ENCODE measurements at regions not wholly inside any gene's neighbourhood (a gene's known extent, or its start where the extent isn't known, plus 50 kb on each side); places are given as distances from the start of the nearest gene placed in this dataset.

DNA sequence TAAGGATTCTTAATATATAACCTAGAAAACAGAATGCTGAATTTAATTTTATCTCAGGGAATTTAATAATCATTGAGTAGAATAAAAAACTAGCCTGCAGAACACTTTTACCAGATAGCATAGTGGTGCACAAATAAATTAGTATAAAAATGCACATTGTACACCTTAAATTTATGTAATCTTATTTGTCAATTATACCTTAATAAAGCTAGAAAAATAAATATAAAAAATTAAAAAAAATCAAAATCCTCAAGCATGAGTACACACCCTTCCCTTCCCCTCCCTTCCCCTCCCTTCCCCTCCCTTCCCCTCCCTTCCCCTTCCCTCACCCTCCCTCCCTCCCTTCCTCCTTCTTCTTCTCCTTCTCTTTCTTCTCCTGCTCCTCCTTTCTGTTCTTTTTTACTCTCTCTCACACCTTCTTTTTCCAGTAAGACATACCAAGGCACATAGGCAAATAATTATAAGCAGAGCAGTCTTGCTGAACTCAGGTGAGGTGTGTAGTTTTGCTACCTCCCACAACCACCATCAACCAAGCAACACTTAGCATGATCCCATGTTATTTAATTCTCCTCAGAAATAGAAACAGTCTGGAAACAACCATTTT lies 1395.0 kb downstream of the ZPLD1 start:
- Mint-ChIP-seq H3K9me3 (peaks cover 3% of the 10 kb centered on the region), H3K27me3 (ENCODE audit: low read depth) (no peaks in the 10 kb centered on the region), H3K27ac (no peak overlapping the region), H3K4me3 (no peak overlapping the region), H3K36me3 (ENCODE audit: low read depth) (no peaks in the 10 kb centered on the region), H3K4me1 (peaks cover 6% of the 10 kb centered on the region)
- TF ChIP-seq, protein P1, sequence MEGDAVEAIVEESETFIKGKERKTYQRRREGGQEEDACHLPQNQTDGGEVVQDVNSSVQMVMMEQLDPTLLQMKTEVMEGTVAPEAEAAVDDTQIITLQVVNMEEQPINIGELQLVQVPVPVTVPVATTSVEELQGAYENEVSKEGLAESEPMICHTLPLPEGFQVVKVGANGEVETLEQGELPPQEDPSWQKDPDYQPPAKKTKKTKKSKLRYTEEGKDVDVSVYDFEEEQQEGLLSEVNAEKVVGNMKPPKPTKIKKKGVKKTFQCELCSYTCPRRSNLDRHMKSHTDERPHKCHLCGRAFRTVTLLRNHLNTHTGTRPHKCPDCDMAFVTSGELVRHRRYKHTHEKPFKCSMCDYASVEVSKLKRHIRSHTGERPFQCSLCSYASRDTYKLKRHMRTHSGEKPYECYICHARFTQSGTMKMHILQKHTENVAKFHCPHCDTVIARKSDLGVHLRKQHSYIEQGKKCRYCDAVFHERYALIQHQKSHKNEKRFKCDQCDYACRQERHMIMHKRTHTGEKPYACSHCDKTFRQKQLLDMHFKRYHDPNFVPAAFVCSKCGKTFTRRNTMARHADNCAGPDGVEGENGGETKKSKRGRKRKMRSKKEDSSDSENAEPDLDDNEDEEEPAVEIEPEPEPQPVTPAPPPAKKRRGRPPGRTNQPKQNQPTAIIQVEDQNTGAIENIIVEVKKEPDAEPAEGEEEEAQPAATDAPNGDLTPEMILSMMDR (IDR thresholded peaks at IDR 0.05; ENCODE audit: unreplicated experiment in 3 of 3) = no peak

DNA sequence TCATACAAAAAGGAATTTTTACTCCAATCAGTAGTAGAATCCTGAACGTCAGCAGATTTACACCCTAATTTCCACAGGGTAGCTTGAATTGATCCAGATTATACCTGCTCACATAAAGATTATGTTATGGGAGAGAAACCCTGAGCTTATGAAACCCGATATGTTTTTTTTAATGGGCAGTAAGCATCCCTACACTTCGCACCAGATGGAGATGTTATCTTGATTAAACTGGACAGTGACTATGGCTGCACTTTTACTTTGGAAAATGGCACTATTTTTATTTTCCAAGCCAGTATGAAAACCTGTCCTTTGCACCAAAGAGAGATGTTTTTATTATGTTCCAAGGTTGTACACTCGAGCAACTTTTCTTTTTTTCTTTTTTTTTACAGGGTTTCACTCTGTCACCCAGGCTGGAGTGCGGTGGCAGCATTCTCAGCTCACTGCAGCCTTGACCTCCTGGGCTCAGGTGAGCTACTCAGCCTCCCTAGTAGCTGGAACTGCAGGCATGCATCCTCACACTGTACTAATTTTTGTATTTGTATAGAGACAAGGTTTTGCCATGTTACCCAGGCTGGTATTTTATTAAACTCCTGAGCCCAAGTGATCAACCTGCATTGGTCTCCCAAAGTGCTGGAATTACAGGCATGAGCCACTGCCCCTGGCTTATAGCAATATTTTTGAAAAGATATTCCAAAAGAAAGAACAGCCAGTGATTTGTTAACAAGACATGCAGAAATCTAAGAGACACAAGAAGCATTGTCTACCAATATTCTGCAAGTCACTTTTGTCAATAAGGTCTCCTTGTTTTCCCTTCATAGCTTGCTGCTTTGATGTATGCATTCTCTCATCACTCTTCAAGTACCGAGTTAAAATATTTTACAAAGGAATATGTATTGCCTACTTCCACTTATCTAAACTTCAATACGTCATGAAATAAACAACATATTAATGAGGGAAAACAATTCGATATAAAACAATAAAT lies 1412.6 kb downstream of the ZPLD1 start:
- TF ChIP-seq, protein P1 (IDR thresholded peaks at IDR 0.05; ENCODE audit: unreplicated experiment in 3 of 3) = no peak
- Mint-ChIP-seq H3K27me3 (ENCODE audit: low read depth) (no peaks in the 10 kb centered on the region), H3K27ac (no peak overlapping the region)

DNA sequence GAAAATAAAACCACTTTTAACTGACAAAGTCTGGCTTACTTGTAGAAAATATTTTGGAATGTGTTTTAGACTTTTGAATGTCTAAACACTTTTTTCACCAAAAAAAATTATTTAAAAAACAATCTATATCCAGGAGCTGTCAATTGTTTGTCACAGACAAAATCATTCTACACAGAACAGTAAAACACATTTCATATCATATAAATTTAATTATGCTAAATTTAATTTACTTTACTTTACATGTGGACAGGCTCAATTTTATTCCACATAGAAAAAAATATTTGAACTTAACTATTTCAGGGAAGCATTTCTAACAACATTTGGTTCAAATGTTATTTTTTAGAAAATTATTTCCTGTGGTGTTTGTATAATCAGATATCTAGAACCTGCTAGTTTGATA lies 1417.0 kb downstream of the ZPLD1 start:
- Mint-ChIP-seq H3K9me3 (no peaks in the 10 kb centered on the region), H3K36me3 (ENCODE audit: low read depth) (no peaks in the 10 kb centered on the region), H3K4me3 (no peak overlapping the region), H3K27me3 (ENCODE audit: low read depth) (no peaks in the 10 kb centered on the region), H3K4me1 (peaks cover 9% of the 10 kb centered on the region), H3K27ac (peak overlapping the region in 2 of 3 experiments; percentile 21 to 80)
- TF ChIP-seq, protein P1 (IDR thresholded peaks at IDR 0.05; ENCODE audit: unreplicated experiment in 3 of 3) = no peak

More for the DNA sequence above, 1412.6 kb downstream of the ZPLD1 start:
- Mint-ChIP-seq H3K36me3 (ENCODE audit: low read depth) (no peaks in the 10 kb centered on the region), H3K4me3 (no peak overlapping the region), H3K9me3 (no peaks in the 10 kb centered on the region), H3K4me1 (peaks cover 9% of the 10 kb centered on the region)

DNA sequence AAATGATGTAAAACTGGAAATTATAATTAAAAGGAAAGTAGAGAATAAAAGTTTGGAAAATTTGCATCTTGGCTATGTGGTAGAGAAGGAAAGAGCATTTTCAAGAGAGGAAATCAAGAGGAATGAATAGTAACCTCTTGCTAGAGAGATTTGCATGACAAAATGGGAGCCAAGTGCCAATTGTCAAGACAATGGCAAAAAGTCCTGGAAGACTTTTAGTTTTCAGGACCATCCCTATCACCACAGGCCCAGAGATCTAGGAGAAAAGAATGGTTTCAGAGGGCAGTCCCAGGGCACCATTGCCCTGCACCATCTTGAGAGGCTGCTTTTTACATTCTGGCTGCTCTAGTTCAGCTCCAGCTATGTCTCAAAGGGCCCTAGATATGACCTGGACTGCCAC lies 1427.6 kb downstream of the ZPLD1 start:
- H3K4me3 Mint-ChIP-seq = no peak overlapping the region
- TF ChIP-seq, protein P1 (IDR thresholded peaks at IDR 0.05; ENCODE audit: unreplicated experiment in 3 of 3) = no peak
- H3K36me3 Mint-ChIP-seq (ENCODE audit: low read depth) = no peaks in the 10 kb centered on the region
- peaks cover 11% of the 10 kb centered on the region for H3K4me1 Mint-ChIP-seq
- H3K9me3 Mint-ChIP-seq = peaks cover 9% of the 10 kb centered on the region
- H3K27ac Mint-ChIP-seq = no peak overlapping the region
- H3K27me3 Mint-ChIP-seq (ENCODE audit: low read depth) = no peaks in the 10 kb centered on the region

DNA sequence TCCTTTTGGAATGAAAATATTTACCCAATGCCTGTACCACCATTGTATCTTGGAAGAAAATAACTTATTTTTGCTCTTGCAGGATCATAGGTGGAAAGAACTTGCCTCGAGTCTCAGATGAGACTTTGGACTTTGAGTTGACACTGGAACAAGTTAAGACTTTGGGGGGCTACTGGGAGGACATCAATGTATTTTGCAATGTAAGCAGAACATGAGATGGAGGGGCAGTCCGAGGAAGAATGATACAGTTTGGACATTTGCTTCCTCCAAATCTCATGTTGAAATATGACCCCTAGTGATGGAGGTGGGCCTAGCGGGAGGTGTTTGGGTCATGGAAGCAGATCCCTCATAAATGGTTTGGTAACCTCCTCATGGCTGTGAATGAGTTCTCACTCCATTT lies 1428.6 kb downstream of the ZPLD1 start:
- TF ChIP-seq, protein P1 (IDR thresholded peaks at IDR 0.05; ENCODE audit: unreplicated experiment in 3 of 3) = no peak
- H3K4me3 Mint-ChIP-seq = no peak overlapping the region
- H3K9me3 Mint-ChIP-seq = peaks cover 9% of the 10 kb centered on the region
- H3K27ac Mint-ChIP-seq = no peak overlapping the region
- peaks cover 11% of the 10 kb centered on the region for H3K4me1 Mint-ChIP-seq
- H3K36me3 Mint-ChIP-seq (ENCODE audit: low read depth) = no peaks in the 10 kb centered on the region
- H3K27me3 Mint-ChIP-seq (ENCODE audit: low read depth) = no peaks in the 10 kb centered on the region
